OCI-LY3 (cell line): ENCODE measurements at regions not wholly inside any gene's neighbourhood (a gene's known extent, or its start where the extent isn't known, plus 50 kb on each side); places are given as distances from the start of the nearest gene placed in this dataset.

Experiments
- H2AFZ ChIP-seq: fragments of 200-600, 300-600 bp; shearing (Covaris generic); 2 replicates; pipeline ENCODE4 v1.6.0; 2014; ENCODE audit warnings: antibody characterized with exemption, low read depth, low read length
- H3K27ac ChIP-seq: fragments of 200-600, 300-600 bp; sonication (generic); 2 replicates; pipeline ENCODE4 v1.5.1; 2014; ENCODE audit warnings: mild to moderate bottlenecking, low read length, moderate library complexity, mixed read lengths
- H3K27me3 ChIP-seq: fragments of 200-600, 300-600 bp; sonication (generic); 2 replicates; pipeline ENCODE4 v1.6.1; 2014; ENCODE audit warnings: low read depth, low read length, mixed read lengths
- H3K36me3 ChIP-seq: fragments of 200-600, 300-600 bp; sonication (generic); replicated peaks from 2 replicates; pipeline ENCODE3; 2014; ENCODE audit warnings: low read depth, low read length, mixed read lengths
- H3K4me1 ChIP-seq: fragments of 300-600, 200-600 bp; sonication (generic); 2 replicates; pipeline ENCODE4 v1.6.1; 2014; ENCODE audit warnings: low read length, mixed read lengths
- H3K4me2 ChIP-seq: fragments of 200-600, 300-600 bp; sonication (generic); 2 replicates; pipeline ENCODE4 v1.6.1; 2014; ENCODE audit warnings: low read length, mixed read lengths
- H3K4me3 ChIP-seq: fragments of 300-600, 200-600 bp; sonication (generic); 2 replicates; pipeline ENCODE4 v1.5.1; 2014; ENCODE audit warnings: antibody characterized with exemption, mild to moderate bottlenecking, low read length, moderate library complexity
- H3K79me2 ChIP-seq: fragments of 300-600, 200-600 bp; shearing (Covaris generic); 2 replicates; pipeline ENCODE4 v1.6.1; 2014; ENCODE audit warnings: mild to moderate bottlenecking, low read length, mixed read lengths
- H3K9ac ChIP-seq: fragments of 300-600, 200-600 bp; shearing (Covaris generic); 2 replicates; pipeline ENCODE4 v1.6.0; 2014; ENCODE audit warnings: mild to moderate bottlenecking, low read length, moderate library complexity
- H3K9me3 ChIP-seq: fragments of 200-600, 300-600 bp; shearing (Covaris generic); 2 replicates; pipeline ENCODE4 v1.6.1; 2014; ENCODE audit warnings: low read length, mixed read lengths; ENCODE audit not compliant: insufficient read depth
- H4K20me1 ChIP-seq: fragments of 200-600, 300-600 bp; sonication (generic); 2 replicates; pipeline ENCODE4 v1.6.1; 2016; ENCODE audit warnings: low read length, mixed read lengths; ENCODE audit not compliant: insufficient read depth
- EZH2phosphoT487 ChIP-seq: fragments of 200-600 bp; shearing (Covaris generic); IDR thresholded peaks from 2 replicates; pipeline ENCODE4 v1.6.1; 2018; ENCODE audit warnings: antibody characterized with exemption, mixed run types, low read depth
- TF ChIP-seq, protein P1 (sequence below): fragments of 200-600, 300-600 bp; sonication (generic); IDR thresholded peaks from 2 replicates; pipeline ENCODE4 v1.5.1; 2014; ENCODE audit warnings: antibody characterized with exemption, low read length, low read depth

GRCh38 chr16:80033783-80034468 is 433.4 kb upstream of the MAF start:
- H3K27ac ChIP-seq, result no peak overlapping the region
- no peak overlapping the region for H3K4me2 ChIP-seq
- no peaks in the 10 kb centered on the region for H3K36me3 ChIP-seq
- TF ChIP-seq EZH2phosphoT487, result no peak
- TF ChIP-seq, protein P1, sequence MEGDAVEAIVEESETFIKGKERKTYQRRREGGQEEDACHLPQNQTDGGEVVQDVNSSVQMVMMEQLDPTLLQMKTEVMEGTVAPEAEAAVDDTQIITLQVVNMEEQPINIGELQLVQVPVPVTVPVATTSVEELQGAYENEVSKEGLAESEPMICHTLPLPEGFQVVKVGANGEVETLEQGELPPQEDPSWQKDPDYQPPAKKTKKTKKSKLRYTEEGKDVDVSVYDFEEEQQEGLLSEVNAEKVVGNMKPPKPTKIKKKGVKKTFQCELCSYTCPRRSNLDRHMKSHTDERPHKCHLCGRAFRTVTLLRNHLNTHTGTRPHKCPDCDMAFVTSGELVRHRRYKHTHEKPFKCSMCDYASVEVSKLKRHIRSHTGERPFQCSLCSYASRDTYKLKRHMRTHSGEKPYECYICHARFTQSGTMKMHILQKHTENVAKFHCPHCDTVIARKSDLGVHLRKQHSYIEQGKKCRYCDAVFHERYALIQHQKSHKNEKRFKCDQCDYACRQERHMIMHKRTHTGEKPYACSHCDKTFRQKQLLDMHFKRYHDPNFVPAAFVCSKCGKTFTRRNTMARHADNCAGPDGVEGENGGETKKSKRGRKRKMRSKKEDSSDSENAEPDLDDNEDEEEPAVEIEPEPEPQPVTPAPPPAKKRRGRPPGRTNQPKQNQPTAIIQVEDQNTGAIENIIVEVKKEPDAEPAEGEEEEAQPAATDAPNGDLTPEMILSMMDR, result no peak
- peaks cover 7% of the 10 kb centered on the region; the same call in 1 of the 2 replicates for H3K27me3 ChIP-seq
- no peaks in the 10 kb centered on the region for H3K4me1 ChIP-seq
- H3K9me3 ChIP-seq, result no peaks in the 10 kb centered on the region
- H3K4me3 ChIP-seq, result no peak overlapping the region
- no peaks in the 10 kb centered on the region for H3K79me2 ChIP-seq
- no peak overlapping the region for H3K9ac ChIP-seq
- H4K20me1 ChIP-seq, result no peaks in the 10 kb centered on the region
- H2AFZ ChIP-seq, result no peak overlapping the region

GRCh38 chr16:80029761-80030481 is 429.4 kb upstream of the MAF start:
- Histone ChIP-seq H3K9me3 (no peaks in the 10 kb centered on the region), H2AFZ (no peak overlapping the region), H3K27ac (no peak overlapping the region), H3K4me3 (no peak overlapping the region), H3K9ac (no peak overlapping the region), H3K4me1 (no peaks in the 10 kb centered on the region), H4K20me1 (no peaks in the 10 kb centered on the region), H3K27me3 (no peaks in the 10 kb centered on the region), H3K36me3 (no peaks in the 10 kb centered on the region), H3K79me2 (no peaks in the 10 kb centered on the region), H3K4me2 (no peak overlapping the region)
- TF ChIP-seq, protein P1, result no peak
- TF ChIP-seq EZH2phosphoT487, result no peak

DNA sequence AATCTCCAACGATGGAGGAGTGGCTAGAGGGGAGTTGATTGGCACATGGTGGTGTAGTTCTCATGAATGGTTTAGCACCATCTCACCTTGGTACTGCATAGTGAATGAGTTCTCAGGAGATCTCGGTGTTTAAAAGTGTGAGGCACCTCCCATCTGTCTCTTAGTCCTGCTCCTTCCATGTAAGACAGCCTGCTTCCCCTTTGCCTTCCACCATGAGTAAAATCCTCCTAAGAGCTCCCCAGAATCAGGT is 428.8 kb upstream of the MAF start:
- Histone ChIP-seq H3K4me1 (no peaks in the 10 kb centered on the region), H3K9me3 (no peaks in the 10 kb centered on the region), H4K20me1 (no peaks in the 10 kb centered on the region), H3K27me3 (no peaks in the 10 kb centered on the region), H3K27ac (no peak overlapping the region), H2AFZ (no peak overlapping the region), H3K4me2 (no peak overlapping the region), H3K9ac (no peak overlapping the region), H3K4me3 (no peak overlapping the region), H3K36me3 (no peaks in the 10 kb centered on the region), H3K79me2 (no peaks in the 10 kb centered on the region)
- TF ChIP-seq EZH2phosphoT487, result no peak
- TF ChIP-seq, protein P1, result no peak

GRCh38 chr16:80028581-80029380 is 428.2 kb upstream of the MAF start:
- no peak overlapping the region for H3K4me2 ChIP-seq
- H3K9ac ChIP-seq, result no peak overlapping the region
- H3K4me1 ChIP-seq, result no peaks in the 10 kb centered on the region
- H4K20me1 ChIP-seq, result no peaks in the 10 kb centered on the region
- no peaks in the 10 kb centered on the region for H3K9me3 ChIP-seq
- no peaks in the 10 kb centered on the region for H3K36me3 ChIP-seq
- H3K4me3 ChIP-seq, result no peak overlapping the region
- H3K27me3 ChIP-seq, result no peaks in the 10 kb centered on the region
- TF ChIP-seq EZH2phosphoT487, result no peak
- TF ChIP-seq, protein P1, result no peak
- no peak overlapping the region for H3K27ac ChIP-seq
- no peaks in the 10 kb centered on the region for H3K79me2 ChIP-seq
- no peak overlapping the region for H2AFZ ChIP-seq
